ENCODE measurements at regions not wholly inside any gene's neighbourhood (a gene's known extent, or its start where the extent isn't known, plus 50 kb on each side); places are given as distances from the start of the nearest gene placed in this dataset.

DNA sequence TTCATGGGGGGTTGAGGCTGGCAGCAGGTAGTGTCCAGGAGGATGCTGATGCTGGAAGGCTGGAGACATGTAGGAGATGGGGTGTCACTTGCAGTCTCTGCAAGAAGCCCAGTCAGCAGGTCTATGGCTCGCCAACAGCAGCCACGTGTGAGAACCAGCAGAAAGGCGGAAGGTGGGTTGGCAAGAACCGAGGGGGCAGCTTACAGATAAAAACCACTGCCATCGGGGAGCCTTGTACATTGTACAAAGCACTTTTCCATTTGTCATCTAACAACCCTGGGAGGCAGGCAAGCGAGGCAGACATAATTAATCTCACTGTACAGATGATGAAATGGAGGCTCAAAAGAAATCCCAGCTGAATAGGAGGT lies 167.2 kb downstream of the KCNA5 start:
- WGBS: 78% methylated on average over 6 of the region's 6 CpGs
- Histone ChIP-seq H3K27ac (replicated peaks in 1 of 4) (no peak overlapping the region), H3K27me3 (peaks cover 0 to 7% (median 0%) of the 10 kb centered on the region in 4 donors), H3K4me1 (no peaks in the 10 kb centered on the region), H3K9me3 (no peaks in the 10 kb centered on the region), H3K36me3 (no peaks in the 10 kb centered on the region), H3K4me3 (no peak overlapping the region)
- DNase-seq (ENCODE audit: extremely low spot score): no peak
- no peak for TF ChIP-seq EP300 (IDR thresholded peaks at IDR 0.05)
- no peak for TF ChIP-seq POLR2A (IDR thresholded peaks at IDR 0.05; ENCODE audit: low read depth)
- no peak for TF ChIP-seq POLR2AphosphoS5 (IDR thresholded peaks at IDR 0.05)
- TF ChIP-seq, protein P1, sequence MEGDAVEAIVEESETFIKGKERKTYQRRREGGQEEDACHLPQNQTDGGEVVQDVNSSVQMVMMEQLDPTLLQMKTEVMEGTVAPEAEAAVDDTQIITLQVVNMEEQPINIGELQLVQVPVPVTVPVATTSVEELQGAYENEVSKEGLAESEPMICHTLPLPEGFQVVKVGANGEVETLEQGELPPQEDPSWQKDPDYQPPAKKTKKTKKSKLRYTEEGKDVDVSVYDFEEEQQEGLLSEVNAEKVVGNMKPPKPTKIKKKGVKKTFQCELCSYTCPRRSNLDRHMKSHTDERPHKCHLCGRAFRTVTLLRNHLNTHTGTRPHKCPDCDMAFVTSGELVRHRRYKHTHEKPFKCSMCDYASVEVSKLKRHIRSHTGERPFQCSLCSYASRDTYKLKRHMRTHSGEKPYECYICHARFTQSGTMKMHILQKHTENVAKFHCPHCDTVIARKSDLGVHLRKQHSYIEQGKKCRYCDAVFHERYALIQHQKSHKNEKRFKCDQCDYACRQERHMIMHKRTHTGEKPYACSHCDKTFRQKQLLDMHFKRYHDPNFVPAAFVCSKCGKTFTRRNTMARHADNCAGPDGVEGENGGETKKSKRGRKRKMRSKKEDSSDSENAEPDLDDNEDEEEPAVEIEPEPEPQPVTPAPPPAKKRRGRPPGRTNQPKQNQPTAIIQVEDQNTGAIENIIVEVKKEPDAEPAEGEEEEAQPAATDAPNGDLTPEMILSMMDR (IDR thresholded peaks at IDR 0.05): no peak
- intact Hi-C loops (cut with DNase I): no loop called here

DNA sequence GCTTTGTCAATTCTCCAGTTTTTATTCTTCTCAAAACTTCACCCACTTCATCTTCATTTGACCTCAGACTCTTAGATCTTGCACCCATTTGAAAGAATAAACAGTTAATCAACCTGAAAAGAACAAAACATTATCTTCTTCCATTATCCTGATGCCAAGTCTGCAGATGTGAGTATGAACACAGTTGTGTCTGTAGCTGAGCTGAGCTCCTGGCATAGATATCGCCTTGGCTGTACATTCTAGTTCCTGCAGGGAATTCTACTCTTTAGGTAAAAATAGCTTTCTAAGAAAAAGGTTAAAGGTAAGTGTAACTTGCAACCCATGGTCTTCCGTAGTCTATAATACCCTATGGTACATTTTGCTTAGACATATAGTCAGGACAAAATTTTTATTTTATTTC lies 169.7 kb downstream of the KCNA5 start:
- Histone ChIP-seq H3K27me3 (peaks cover 0 to 7% (median 0%) of the 10 kb centered on the region in 4 donors), H3K9me3 (no peaks in the 10 kb centered on the region), H3K27ac (replicated peaks in 1 of 4) (no peak overlapping the region), H3K4me3 (no peak overlapping the region), H3K4me1 (no peaks in the 10 kb centered on the region), H3K36me3 (no peaks in the 10 kb centered on the region)
- TF ChIP-seq POLR2AphosphoS5 (IDR thresholded peaks at IDR 0.05): no peak
- no peak for TF ChIP-seq POLR2A (IDR thresholded peaks at IDR 0.05; ENCODE audit: low read depth)
- TF ChIP-seq, protein P1 (IDR thresholded peaks at IDR 0.05): no peak
- no peak for TF ChIP-seq EP300 (IDR thresholded peaks at IDR 0.05)
- no peak for DNase-seq (ENCODE audit: extremely low spot score)
- intact Hi-C loops (cut with DNase I): no loop called here
- WGBS: 85% methylated on average over 2 of the region's 2 CpGs

DNA sequence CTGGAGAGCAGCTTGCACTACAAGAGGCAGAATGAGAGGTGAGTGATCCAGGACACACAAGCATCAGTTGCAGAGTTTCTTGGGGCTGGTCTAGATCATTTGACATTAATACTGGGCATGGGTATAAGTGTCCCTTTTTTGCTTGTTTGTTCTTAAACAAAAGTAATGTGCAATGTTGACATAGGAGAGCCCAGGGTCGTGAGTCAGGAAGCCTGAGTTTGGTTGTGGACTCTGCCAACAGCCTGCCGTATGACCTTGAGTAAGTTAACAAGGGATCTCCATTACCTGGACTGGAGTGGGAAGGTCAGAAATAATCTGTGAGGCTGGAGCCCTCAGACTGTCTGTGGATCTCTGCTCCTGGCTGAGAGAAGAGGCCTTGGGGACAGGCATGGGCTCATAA lies 170.3 kb downstream of the KCNA5 start:
- no peaks in the 10 kb centered on the region for H3K36me3 ChIP-seq
- no peaks in the 10 kb centered on the region for H3K4me1 ChIP-seq
- no peak for DNase-seq (ENCODE audit: extremely low spot score)
- H3K4me3 ChIP-seq: no peak overlapping the region
- H3K27ac ChIP-seq (replicated peaks in 1 of 4): no peak overlapping the region
- TF ChIP-seq, protein P1 (IDR thresholded peaks at IDR 0.05): no peak
- TF ChIP-seq POLR2A (IDR thresholded peaks at IDR 0.05; ENCODE audit: low read depth): no peak
- no peak for TF ChIP-seq POLR2AphosphoS5 (IDR thresholded peaks at IDR 0.05)
- no peak for TF ChIP-seq EP300 (IDR thresholded peaks at IDR 0.05)
- intact Hi-C loops (cut with DNase I): no loop called here
- H3K27me3 ChIP-seq: peaks cover 0 to 7% (median 0%) of the 10 kb centered on the region in 4 donors
- 59% methylated on average over 2 of the region's 2 CpGs for WGBS
- H3K9me3 ChIP-seq: no peaks in the 10 kb centered on the region

DNA sequence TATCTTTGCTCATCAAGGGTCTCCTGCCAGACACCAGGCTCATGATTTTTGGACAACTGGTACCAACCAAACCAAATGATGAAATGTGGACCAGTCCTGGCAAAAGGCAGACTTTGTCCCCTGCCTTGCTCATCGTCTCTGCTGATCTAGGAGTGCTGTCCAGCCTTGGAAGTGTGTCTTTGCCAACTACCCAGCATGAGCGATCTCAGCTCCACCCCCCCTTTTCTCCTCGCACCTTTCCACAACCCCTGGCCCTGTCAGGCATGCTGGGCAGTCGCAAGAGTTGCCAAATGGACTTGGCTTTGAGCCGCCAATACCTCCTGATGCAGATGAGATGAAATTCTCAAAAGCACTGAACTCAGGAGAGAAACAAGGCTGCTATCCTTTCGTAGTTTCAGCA lies 174.3 kb downstream of the KCNA5 start:
- intact Hi-C loops (cut with DNase I): no loop called here
- TF ChIP-seq EP300 (IDR thresholded peaks at IDR 0.05): no peak
- no peak for TF ChIP-seq POLR2A (IDR thresholded peaks at IDR 0.05; ENCODE audit: low read depth)
- TF ChIP-seq POLR2AphosphoS5 (IDR thresholded peaks at IDR 0.05): no peak
- TF ChIP-seq, protein P1 (IDR thresholded peaks at IDR 0.05): no peak

DNA sequence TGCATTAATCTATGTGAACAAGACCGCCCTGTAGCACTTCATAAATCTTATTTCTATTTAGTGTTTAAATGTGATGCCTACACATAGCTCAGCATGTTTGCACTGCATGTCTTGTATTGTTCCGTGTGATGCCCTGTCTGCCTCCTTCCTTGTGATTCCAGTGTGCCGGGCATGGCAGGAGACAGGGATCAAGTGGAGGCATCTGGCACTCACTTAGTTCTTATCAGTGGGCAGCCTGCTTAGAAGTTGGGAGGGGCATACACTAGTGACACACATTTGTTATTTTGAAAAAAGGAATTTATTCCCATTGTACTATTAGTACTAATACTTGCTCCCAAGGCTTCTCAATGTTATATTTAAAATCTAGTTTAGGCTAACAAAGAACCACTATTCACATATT lies 176.4 kb downstream of the KCNA5 start:
- no peak overlapping the region for H3K4me3 ChIP-seq
- TF ChIP-seq POLR2A (IDR thresholded peaks at IDR 0.05; ENCODE audit: low read depth): no peak
- TF ChIP-seq, protein P1 (IDR thresholded peaks at IDR 0.05): no peak
- TF ChIP-seq POLR2AphosphoS5 (IDR thresholded peaks at IDR 0.05): no peak
- TF ChIP-seq EP300 (IDR thresholded peaks at IDR 0.05): no peak
- intact Hi-C loops (cut with DNase I): no loop called here
- no peaks in the 10 kb centered on the region for H3K27me3 ChIP-seq
- no peaks in the 10 kb centered on the region for H3K9me3 ChIP-seq
- DNase-seq (ENCODE audit: extremely low spot score): no peak
- no peaks in the 10 kb centered on the region for H3K4me1 ChIP-seq
- H3K27ac ChIP-seq (replicated peaks in 1 of 4): no peak overlapping the region
- WGBS: 88% methylated on average over 3 of the region's 3 CpGs
- H3K36me3 ChIP-seq: no peaks in the 10 kb centered on the region

More for the DNA sequence above, 174.3 kb downstream of the KCNA5 start:
- no peaks in the 10 kb centered on the region for H3K27me3 ChIP-seq
- H3K27ac ChIP-seq (replicated peaks in 1 of 4): no peak overlapping the region
- H3K9me3 ChIP-seq: no peaks in the 10 kb centered on the region
- no peaks in the 10 kb centered on the region for H3K4me1 ChIP-seq
- H3K4me3 ChIP-seq: no peak overlapping the region
- H3K36me3 ChIP-seq: no peaks in the 10 kb centered on the region
- DNase-seq (ENCODE audit: extremely low spot score): no peak
- WGBS: 92% methylated on average over 6 of the region's 6 CpGs

Measured in esophagus muscularis mucosa (tissue), 4 donors.